ENCODE measurements at regions not wholly inside any gene's neighbourhood (a gene's known extent, or its start where the extent isn't known, plus 50 kb on each side); places are given as distances from the start of the nearest gene placed in this dataset.
"Not testable (repeated sequence)": the region's sequence is repeated elsewhere in the genome, so short reads cannot be mapped to it uniquely, and the experiment has no call there.

DNA sequence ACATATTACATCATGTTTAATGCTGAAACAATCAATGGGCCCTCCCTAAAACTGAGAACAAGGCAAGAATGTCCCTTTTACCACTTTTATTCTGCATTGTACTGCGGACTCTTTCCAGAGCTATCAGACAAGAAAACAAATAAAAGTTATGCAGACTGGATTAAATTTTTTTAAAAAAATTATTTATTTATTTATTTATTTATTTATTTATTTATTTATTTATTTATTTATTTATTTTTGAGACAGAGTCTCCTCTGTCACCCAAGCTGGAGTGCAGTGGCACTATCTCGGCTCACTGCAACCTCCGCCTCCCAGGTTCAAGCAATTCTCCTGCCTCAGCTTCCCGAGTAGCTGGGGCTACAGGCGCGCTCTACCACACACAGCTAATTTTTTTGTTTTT lies 185.4 kb upstream of the LRFN5 start:
- not testable (repeated sequence) for H3K4me3 ChIP-seq (ENCODE audit: low read depth, low read length); H3K27ac ChIP-seq (ENCODE audit: low read depth, low read length); H3K36me3 ChIP-seq (ENCODE audit: control insufficient read depth, insufficient read depth, low read length); H3K4me1 ChIP-seq (ENCODE audit: control insufficient read depth, insufficient read depth, low read length); DNase-seq (ENCODE audit: low read depth in 4 of 6, low spot score in 6 of 6); H3K27me3 ChIP-seq (ENCODE audit: control insufficient read depth, insufficient read depth, low read length); H3K9me3 ChIP-seq (ENCODE audit: control insufficient read depth, insufficient read depth, low read length)
- WGBS (ENCODE audit: insufficient coverage) = 100% methylated on average over 1 of the region's 6 CpGs

DNA sequence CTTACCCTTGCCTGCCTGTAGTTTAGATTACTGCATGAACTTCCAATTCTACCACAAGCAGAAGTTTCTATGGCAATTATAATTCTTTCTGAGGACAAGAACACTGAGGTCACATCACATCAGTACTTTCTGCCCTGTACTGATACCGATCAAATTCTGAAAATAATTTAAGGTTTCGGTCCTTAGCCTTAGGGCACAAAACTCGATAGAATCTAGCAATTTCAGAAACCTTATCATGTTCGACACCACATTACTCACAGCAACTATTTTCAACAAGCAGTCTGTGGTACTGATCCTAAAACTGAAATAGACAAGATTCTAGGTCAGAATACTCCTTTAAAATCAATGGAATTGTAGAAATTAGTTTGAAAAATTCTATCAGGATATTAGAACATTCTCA lies 187.0 kb upstream of the LRFN5 start:
- WGBS (ENCODE audit: insufficient coverage) = 94% methylated on average over 2 of the region's 4 CpGs

DNA sequence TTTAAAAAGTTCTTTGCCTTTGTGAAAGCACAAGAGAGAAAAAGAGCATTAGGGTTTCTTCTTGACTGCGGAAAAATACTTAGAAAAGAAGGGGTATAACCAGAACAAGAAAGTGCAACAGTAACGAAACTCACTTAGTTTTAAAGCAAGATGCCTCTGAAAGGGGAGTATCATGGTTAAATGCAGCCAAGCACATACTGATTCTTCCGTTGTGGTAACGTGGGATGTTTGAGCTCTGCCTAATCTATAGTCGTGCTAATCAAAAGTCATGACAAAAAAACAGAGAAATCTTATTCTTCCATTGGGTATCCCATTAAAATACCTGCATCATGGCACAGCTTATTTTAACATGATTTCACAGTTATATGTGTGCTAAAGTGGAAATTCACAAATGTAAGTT lies 187.8 kb upstream of the LRFN5 start:
- Histone ChIP-seq H3K4me3 (ENCODE audit: low read depth, low read length) (no peak overlapping the region), H3K36me3 (ENCODE audit: control insufficient read depth, insufficient read depth, low read length) (no peaks in the 10 kb centered on the region), H3K9me3 (ENCODE audit: control insufficient read depth, insufficient read depth, low read length) (no peaks in the 10 kb centered on the region), H3K27ac (ENCODE audit: low read depth, low read length) (no peak overlapping the region), H3K27me3 (ENCODE audit: control insufficient read depth, insufficient read depth, low read length) (no peaks in the 10 kb centered on the region), H3K4me1 (ENCODE audit: control insufficient read depth, insufficient read depth, low read length) (no peaks in the 10 kb centered on the region)
- no peak for DNase-seq (ENCODE audit: low read depth in 4 of 6, low spot score in 6 of 6)
- 80% methylated on average over 1 of the region's 5 CpGs for WGBS (ENCODE audit: insufficient coverage)

More for the DNA sequence above, 187.0 kb upstream of the LRFN5 start:
- Histone ChIP-seq H3K27ac (ENCODE audit: low read depth, low read length) (no peak overlapping the region), H3K9me3 (ENCODE audit: control insufficient read depth, insufficient read depth, low read length) (no peaks in the 10 kb centered on the region), H3K27me3 (ENCODE audit: control insufficient read depth, insufficient read depth, low read length) (no peaks in the 10 kb centered on the region), H3K4me3 (ENCODE audit: low read depth, low read length) (no peak overlapping the region), H3K36me3 (ENCODE audit: control insufficient read depth, insufficient read depth, low read length) (no peaks in the 10 kb centered on the region), H3K4me1 (ENCODE audit: control insufficient read depth, insufficient read depth, low read length) (no peaks in the 10 kb centered on the region)
- DNase-seq (ENCODE audit: low read depth in 4 of 6, low spot score in 6 of 6) = no peak

DNA sequence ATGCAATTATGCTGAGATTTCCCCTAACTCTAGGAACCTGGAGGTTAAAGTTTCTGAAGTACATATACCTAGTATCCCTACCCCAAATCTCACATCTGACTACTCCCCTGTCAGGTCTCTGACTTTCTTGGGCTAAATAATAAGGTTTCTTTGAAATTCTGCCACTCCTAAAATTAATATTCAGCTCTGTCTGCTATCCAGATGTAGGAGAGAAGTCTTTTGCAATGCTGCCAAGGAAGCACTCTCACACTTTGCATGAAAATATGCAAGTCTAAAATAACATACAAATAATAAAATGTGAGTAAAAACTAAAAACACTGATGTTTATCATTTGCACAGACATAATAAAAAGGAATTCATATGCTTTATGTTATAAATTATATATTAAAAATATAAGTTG lies 196.9 kb upstream of the LRFN5 start:
- Histone ChIP-seq H3K36me3 (ENCODE audit: control insufficient read depth, insufficient read depth, low read length) (no peaks in the 10 kb centered on the region), H3K4me1 (ENCODE audit: control insufficient read depth, insufficient read depth, low read length) (no peaks in the 10 kb centered on the region), H3K27ac (ENCODE audit: low read depth, low read length) (no peak overlapping the region), H3K4me3 (ENCODE audit: low read depth, low read length) (no peak overlapping the region), H3K27me3 (ENCODE audit: control insufficient read depth, insufficient read depth, low read length) (no peaks in the 10 kb centered on the region), H3K9me3 (ENCODE audit: control insufficient read depth, insufficient read depth, low read length) (no peaks in the 10 kb centered on the region)
- DNase-seq (ENCODE audit: low read depth in 4 of 6, low spot score in 6 of 6) = no peak

DNA sequence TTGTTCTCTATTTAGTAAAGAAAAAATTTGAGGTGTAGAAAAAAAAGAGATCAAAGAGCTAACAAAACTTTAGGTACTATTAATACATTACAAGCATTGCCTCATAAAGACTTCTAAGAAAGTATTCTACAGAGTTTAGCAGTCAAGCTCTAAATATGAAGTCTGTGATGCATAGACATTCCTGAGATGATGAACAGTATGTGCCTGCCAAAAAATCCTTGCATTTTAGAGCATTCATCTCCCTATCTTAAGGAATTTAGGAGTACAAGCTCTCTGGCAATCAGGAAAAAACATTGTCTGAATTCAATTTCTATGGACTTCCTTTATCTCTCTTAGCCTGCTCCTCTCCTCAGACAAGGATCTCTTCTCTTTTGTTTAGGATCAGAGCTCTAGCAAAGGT lies 202.6 kb upstream of the LRFN5 start:
- Histone ChIP-seq H3K4me3 (ENCODE audit: low read depth, low read length) (no peak overlapping the region), H3K4me1 (ENCODE audit: control insufficient read depth, insufficient read depth, low read length) (no peaks in the 10 kb centered on the region)
- no peak for DNase-seq (ENCODE audit: low read depth in 4 of 6, low spot score in 6 of 6)

DNA sequence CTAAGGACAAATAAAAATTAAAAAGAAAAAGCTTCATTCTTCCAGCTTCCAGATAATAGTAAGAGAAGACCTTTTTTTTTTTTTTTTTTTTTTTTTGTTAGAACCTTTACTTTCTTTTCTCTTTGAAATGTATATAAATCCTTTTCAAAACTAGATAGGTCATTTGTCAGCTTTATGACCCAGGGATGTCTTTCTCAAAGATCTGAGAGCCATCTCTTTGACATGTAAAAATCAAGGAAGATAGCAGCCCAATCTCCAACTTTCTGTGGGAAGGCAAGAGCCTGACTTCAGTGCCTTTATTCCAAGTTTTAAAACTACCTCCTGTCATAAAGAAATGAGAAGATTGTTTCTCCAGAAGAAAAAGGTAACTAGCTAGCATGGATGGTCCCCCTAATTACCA lies 203.3 kb upstream of the LRFN5 start:
- Histone ChIP-seq H3K4me3 (ENCODE audit: low read depth, low read length) (no peak overlapping the region), H3K27ac (ENCODE audit: low read depth, low read length) (no peak overlapping the region), H3K4me1 (ENCODE audit: control insufficient read depth, insufficient read depth, low read length) (no peaks in the 10 kb centered on the region), H3K36me3 (ENCODE audit: control insufficient read depth, insufficient read depth, low read length) (no peaks in the 10 kb centered on the region), H3K27me3 (ENCODE audit: control insufficient read depth, insufficient read depth, low read length) (no peaks in the 10 kb centered on the region), H3K9me3 (ENCODE audit: control insufficient read depth, insufficient read depth, low read length) (no peaks in the 10 kb centered on the region)
- DNase-seq (ENCODE audit: low read depth in 4 of 6, low spot score in 6 of 6) = no peak

More for the DNA sequence above, 202.6 kb upstream of the LRFN5 start:
- Histone ChIP-seq H3K9me3 (ENCODE audit: control insufficient read depth, insufficient read depth, low read length) (no peaks in the 10 kb centered on the region), H3K36me3 (ENCODE audit: control insufficient read depth, insufficient read depth, low read length) (no peaks in the 10 kb centered on the region), H3K27ac (ENCODE audit: low read depth, low read length) (no peak overlapping the region), H3K27me3 (ENCODE audit: control insufficient read depth, insufficient read depth, low read length) (no peaks in the 10 kb centered on the region)

DNA sequence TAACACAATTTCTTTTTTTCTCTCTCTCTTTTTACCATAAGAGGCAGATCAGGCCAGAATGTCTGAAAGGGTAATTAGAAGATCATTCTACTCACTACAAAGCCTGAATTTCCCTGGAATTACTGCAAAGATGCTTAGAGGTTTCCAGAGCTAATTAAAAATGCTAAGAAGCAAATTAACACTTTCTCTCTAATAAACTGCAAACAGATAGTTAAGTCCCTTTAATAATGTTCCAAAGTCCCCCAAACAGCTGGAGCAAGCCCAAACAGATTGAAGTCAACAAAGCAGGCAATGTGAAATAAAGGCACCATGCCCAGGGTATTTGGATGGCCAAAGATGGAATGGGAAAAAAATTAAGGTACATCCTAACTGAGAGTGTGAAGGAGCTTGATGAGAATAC lies 208.8 kb upstream of the LRFN5 start:
- Histone ChIP-seq H3K4me3 (ENCODE audit: low read depth, low read length) (no peak overlapping the region), H3K27me3 (ENCODE audit: control insufficient read depth, insufficient read depth, low read length) (no peaks in the 10 kb centered on the region), H3K9me3 (ENCODE audit: control insufficient read depth, insufficient read depth, low read length) (no peaks in the 10 kb centered on the region), H3K27ac (ENCODE audit: low read depth, low read length) (no peak overlapping the region), H3K36me3 (ENCODE audit: control insufficient read depth, insufficient read depth, low read length) (no peaks in the 10 kb centered on the region), H3K4me1 (ENCODE audit: control insufficient read depth, insufficient read depth, low read length) (no peaks in the 10 kb centered on the region)
- peak; percentile 6 to 83 (median 16) for DNase-seq (ENCODE audit: low read depth in 4 of 6, low spot score in 6 of 6)

DNA sequence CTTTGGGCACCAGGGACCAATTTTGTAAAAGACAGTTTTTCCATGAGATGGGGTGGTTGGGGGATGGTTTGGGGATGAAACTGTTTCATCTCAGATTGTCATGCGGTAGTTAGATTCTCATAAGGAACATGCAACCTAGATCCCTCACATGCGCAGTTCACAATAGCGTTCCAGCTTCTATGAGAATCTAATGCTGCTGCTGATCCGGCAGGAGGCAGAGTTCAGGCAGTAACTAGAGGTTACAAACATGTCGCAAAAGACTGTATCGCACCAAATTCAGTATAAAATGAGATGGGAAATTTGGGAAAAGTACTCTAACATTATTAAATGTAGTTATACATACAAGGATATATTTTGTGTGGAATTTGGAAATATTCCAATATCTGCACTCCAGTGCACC lies 213.2 kb upstream of the LRFN5 start:
- WGBS (ENCODE audit: insufficient coverage) = 88% methylated on average over 3 of the region's 6 CpGs
- no peak overlapping the region for H3K27ac ChIP-seq (ENCODE audit: low read depth, low read length)
- H3K27me3 ChIP-seq (ENCODE audit: control insufficient read depth, insufficient read depth, low read length) = no peaks in the 10 kb centered on the region
- H3K9me3 ChIP-seq (ENCODE audit: control insufficient read depth, insufficient read depth, low read length) = no peaks in the 10 kb centered on the region
- H3K4me1 ChIP-seq (ENCODE audit: control insufficient read depth, insufficient read depth, low read length) = no peaks in the 10 kb centered on the region
- H3K4me3 ChIP-seq (ENCODE audit: low read depth, low read length) = no peak overlapping the region
- no peaks in the 10 kb centered on the region for H3K36me3 ChIP-seq (ENCODE audit: control insufficient read depth, insufficient read depth, low read length)
- no peak for DNase-seq (ENCODE audit: low read depth in 4 of 6, low spot score in 6 of 6)

DNA sequence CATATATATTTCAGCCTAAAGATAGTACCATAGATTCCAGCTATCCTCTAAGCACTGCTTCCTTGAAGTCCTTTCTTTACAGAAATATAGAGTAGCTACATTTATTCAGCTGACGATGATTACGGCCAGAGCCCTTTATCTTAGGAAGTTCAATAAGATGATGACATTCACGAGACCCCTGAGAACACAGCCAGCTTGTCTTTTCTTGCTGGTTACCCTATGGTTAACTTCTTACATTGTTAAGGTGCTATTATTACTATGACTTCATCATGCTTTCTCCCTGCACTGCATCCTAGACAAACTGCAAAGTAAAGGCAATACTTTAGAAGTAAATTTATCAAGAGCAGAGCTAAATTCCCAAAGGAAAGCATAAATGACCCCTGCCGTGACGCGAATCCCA lies 214.4 kb upstream of the LRFN5 start:
- H3K27me3 ChIP-seq (ENCODE audit: control insufficient read depth, insufficient read depth, low read length) = no peaks in the 10 kb centered on the region
- peak in 1 of 6 donors; percentile 54 for DNase-seq (ENCODE audit: low read depth in 4 of 6, low spot score in 6 of 6)
- H3K4me3 ChIP-seq (ENCODE audit: low read depth, low read length) = no peak overlapping the region
- H3K27ac ChIP-seq (ENCODE audit: low read depth, low read length) = no peak overlapping the region
- no peaks in the 10 kb centered on the region for H3K4me1 ChIP-seq (ENCODE audit: control insufficient read depth, insufficient read depth, low read length)
- no CpG with 5 or more reads among the region's 6 CpGs for WGBS (ENCODE audit: insufficient coverage)
- H3K36me3 ChIP-seq (ENCODE audit: control insufficient read depth, insufficient read depth, low read length) = no peaks in the 10 kb centered on the region
- H3K9me3 ChIP-seq (ENCODE audit: control insufficient read depth, insufficient read depth, low read length) = no peaks in the 10 kb centered on the region

DNA sequence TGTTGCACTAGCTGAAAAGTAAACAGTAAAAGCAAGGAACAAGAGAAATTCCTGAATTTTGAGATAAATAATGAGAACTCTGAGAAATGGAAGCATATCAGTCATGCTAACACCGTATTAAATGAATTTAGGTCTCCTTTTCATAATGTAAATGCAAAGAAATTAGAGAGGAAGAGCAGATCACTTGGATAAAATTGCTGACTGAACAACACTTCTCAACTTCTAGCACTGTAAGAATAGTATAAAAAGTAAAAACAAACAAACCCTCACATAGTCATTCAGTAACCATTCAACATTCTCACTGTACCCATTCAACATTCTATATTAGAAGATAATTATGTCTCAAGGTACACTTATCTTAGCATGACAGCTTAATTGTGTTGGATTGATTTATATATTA lies 217.3 kb upstream of the LRFN5 start:
- no CpG with 5 or more reads among the region's 1 CpG for WGBS (ENCODE audit: insufficient coverage)
- Histone ChIP-seq H3K27ac (ENCODE audit: low read depth, low read length) (no peak overlapping the region), H3K27me3 (ENCODE audit: control insufficient read depth, insufficient read depth, low read length) (no peaks in the 10 kb centered on the region), H3K9me3 (ENCODE audit: control insufficient read depth, insufficient read depth, low read length) (no peaks in the 10 kb centered on the region), H3K4me3 (ENCODE audit: low read depth, low read length) (no peak overlapping the region), H3K4me1 (ENCODE audit: control insufficient read depth, insufficient read depth, low read length) (no peaks in the 10 kb centered on the region), H3K36me3 (ENCODE audit: control insufficient read depth, insufficient read depth, low read length) (no peaks in the 10 kb centered on the region)
- no peak for DNase-seq (ENCODE audit: low read depth in 4 of 6, low spot score in 6 of 6)

DNA sequence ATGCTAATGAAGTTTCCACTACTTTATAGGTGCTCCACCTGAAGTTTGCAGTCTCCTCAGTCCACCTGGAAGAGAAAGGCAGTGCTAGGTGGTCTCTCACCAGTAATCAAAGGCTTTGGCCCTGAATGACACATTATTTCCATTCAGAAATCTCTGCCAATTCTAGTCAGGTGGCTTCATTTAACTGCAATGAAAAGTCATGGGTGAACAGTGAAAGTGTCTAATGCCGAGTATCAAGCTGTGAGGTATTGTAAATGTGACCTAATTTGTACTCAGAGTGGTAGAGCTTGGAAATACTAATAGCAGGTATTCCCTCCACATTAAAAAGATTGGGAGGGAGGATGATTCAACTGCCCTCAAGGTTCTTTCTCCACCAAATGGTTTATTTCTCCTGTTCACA lies 220.9 kb upstream of the LRFN5 start:
- no peaks in the 10 kb centered on the region for H3K36me3 ChIP-seq (ENCODE audit: control insufficient read depth, insufficient read depth, low read length)
- no peak overlapping the region for H3K27ac ChIP-seq (ENCODE audit: low read depth, low read length)
- no peak overlapping the region for H3K4me3 ChIP-seq (ENCODE audit: low read depth, low read length)
- DNase-seq (ENCODE audit: low read depth in 4 of 6, low spot score in 6 of 6) = peak in 3 of 6 donors; percentile 2 to 36 (median 10)
- no peaks in the 10 kb centered on the region for H3K9me3 ChIP-seq (ENCODE audit: control insufficient read depth, insufficient read depth, low read length)
- no peaks in the 10 kb centered on the region for H3K27me3 ChIP-seq (ENCODE audit: control insufficient read depth, insufficient read depth, low read length)
- no CpG with 5 or more reads among the region's 1 CpG for WGBS (ENCODE audit: insufficient coverage)
- H3K4me1 ChIP-seq (ENCODE audit: control insufficient read depth, insufficient read depth, low read length) = no peaks in the 10 kb centered on the region
